Caco-2 (cell line): ENCODE measurements at regions not wholly inside any gene's neighbourhood (a gene's known extent, or its start where the extent isn't known, plus 50 kb on each side); places are given as distances from the start of the nearest gene placed in this dataset.
"Not testable (repeated sequence)": the region's sequence is repeated elsewhere in the genome, so short reads cannot be mapped to it uniquely, and the experiment has no call there.

Experiments
- BruUV-seq: library from RNA; stranded (reverse); fragments of 400-500 nt; replicated peaks from 2 replicates; lab custom pipeline; 2021; lab: Mats Ljungman, UMichigan
- CTCF ChIA-PET: fragments of 300-600 bp; sonication (Branson Sonifier 250); formaldehyde crosslinking; loops from one replicate; lab custom pipeline; 2022; ENCODE audit warnings: antibody characterized with exemption; lab: Charles Lee
- POLR2A ChIA-PET: fragments of 300-600 bp; sonication (Branson Sonifier 250); formaldehyde crosslinking; loops from one replicate; lab custom pipeline; 2022; ENCODE audit warnings: antibody characterized with exemption; lab: Charles Lee
- DNase-seq, 2 experiments: peaks; one replicate each; pipeline versions ENCODE4 v3.0.0 to v3.0.0-alpha.2; 2020 to 2022
- H3K27me3 ChIP-seq: replicated peaks from 2 replicates; pipeline ENCODE4 v1.6.0; 2011; ENCODE audit warnings: low read length; ENCODE audit not compliant: control insufficient read depth, insufficient read depth
- H3K36me3 ChIP-seq: 2 replicates; pipeline ENCODE4 v1.5.1; 2011; ENCODE audit warnings: low read length; ENCODE audit not compliant: control insufficient read depth, insufficient read depth
- H3K4me1 ChIP-seq: fragments of 250-450 bp; sonication (Bioruptor Pico); 2 replicates; pipeline ENCODE4 v1.5.1; 2020; ENCODE audit warnings: mild to moderate bottlenecking
- H3K4me3 ChIP-seq: 2 replicates; pipeline ENCODE4 v1.5.1; 2011; ENCODE audit warnings: low read depth, mild to moderate bottlenecking, control low read depth, low read length
- H3K9me3 ChIP-seq: fragments of 250-450 bp; sonication (Bioruptor Pico); 2 replicates; pipeline ENCODE4 v1.5.1; 2020; ENCODE audit warnings: mild to moderate bottlenecking, moderate library complexity
- H3K27ac Mint-ChIP-seq: one replicate; pipeline ENCODE4 v1.8.0; 2022; ENCODE audit warnings: mixed read lengths; ENCODE audit not compliant: unreplicated experiment
- H3K27me3 Mint-ChIP-seq: one replicate; pipeline ENCODE4 v1.8.0; 2022; ENCODE audit warnings: mixed read lengths; ENCODE audit not compliant: insufficient read depth, unreplicated experiment
- H3K36me3 Mint-ChIP-seq: one replicate; pipeline ENCODE4 v1.8.0; 2022; ENCODE audit warnings: mild to moderate bottlenecking, mixed read lengths; ENCODE audit not compliant: insufficient read depth, unreplicated experiment
- H3K4me1 Mint-ChIP-seq: one replicate; pipeline ENCODE4 v1.8.0; 2022; ENCODE audit warnings: low read depth, mixed read lengths; ENCODE audit not compliant: unreplicated experiment
- H3K4me3 Mint-ChIP-seq: one replicate; pipeline ENCODE4 v1.8.0; 2022; ENCODE audit warnings: mild to moderate bottlenecking, moderate library complexity, mixed read lengths; ENCODE audit not compliant: unreplicated experiment
- H3K9me3 Mint-ChIP-seq: one replicate; pipeline ENCODE4 v1.8.0; 2022; ENCODE audit warnings: mixed read lengths; ENCODE audit not compliant: unreplicated experiment
- intact Hi-C: fragments of 100-400 bp; cut with micrococcal nuclease; formaldehyde crosslinking; loops from one replicate; pipeline ENCODE4 v1.10.0; 2022; ENCODE audit not compliant: unreplicated experiment
- TF ChIP-seq, protein P1 (sequence below), 2 experiments: fragments of 200-600 bp in 1 of 2; IDR thresholded peaks; 1 replicate in 1 of 2; 2 replicates in 1 of 2; pipeline versions ENCODE4 v1.5.1 to v1.8.0; 2011 to 2022; ENCODE audit warnings: antibody characterized with exemption in 1 of 2, control low read depth in 1 of 2, inconsistent platforms in 1 of 2, low read depth in 1 of 2, low read length in 1 of 2, mild to moderate bottlenecking in 1 of 2, moderate library complexity in 1 of 2; ENCODE audit not compliant: insufficient read depth in 1 of 2, severe bottlenecking in 1 of 2, unreplicated experiment in 1 of 2

DNA sequence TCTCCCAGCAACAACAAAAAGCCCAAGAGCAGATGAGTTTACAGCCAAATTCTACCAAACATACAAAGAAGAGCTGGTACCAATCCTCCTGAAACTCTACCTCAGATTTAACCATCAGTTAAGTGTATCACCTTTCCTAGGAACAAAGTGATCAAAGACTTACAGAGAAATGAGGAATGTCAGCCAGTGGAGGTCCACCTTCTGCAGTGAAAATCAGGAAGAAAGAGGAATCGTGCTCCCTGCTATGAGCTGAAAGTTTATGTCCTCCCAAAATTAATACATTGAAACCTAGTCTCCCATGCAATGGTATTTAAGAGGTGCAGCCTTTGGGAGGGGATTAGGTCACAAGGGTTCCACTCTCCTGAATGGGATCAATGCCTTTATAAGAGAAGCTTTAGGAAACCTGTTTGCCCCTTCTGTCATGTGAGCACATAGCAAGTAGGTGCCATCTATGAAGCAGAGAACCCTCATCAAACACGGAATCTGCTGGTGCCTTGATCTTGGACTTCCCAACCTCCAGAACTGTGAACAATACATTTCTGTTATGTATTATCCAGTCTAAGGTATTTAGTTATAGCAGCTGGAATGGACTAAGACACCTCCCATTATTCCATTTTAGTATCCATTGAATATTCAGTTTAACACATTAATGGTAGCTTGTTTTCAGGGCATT is 139.0 kb upstream of the FZD8 start:
- intact Hi-C loops, result loop anchor here (1.0 to 2.0 kb wide), 5 partner anchors 10 to 998 kb away; no protein-coding TSS in a partner anchor
- CTCF ChIA-PET, result interaction anchor here (0.7 to 2.4 kb wide), 4 partner anchors 10 to 117 kb away, joined by 3 to 15 read pairs (median 3); no protein-coding TSS in a partner anchor
- no peak overlapping the region for H3K4me3 Mint-ChIP-seq
- no peak overlapping the region for H3K27ac Mint-ChIP-seq
- H3K9me3 ChIP-seq, result no peaks in the 10 kb centered on the region
- H3K4me1 ChIP-seq, result no peaks in the 10 kb centered on the region
- no peak for DNase-seq
- no peak overlapping the region for H3K4me3 ChIP-seq
- POLR2A ChIA-PET, result no interaction called here
- no peaks in the 10 kb centered on the region for H3K36me3 ChIP-seq
- BruUV-seq, result no TSS peak
- H3K4me1 Mint-ChIP-seq, result no peaks in the 10 kb centered on the region
- H3K27me3 Mint-ChIP-seq, result no peaks in the 10 kb centered on the region
- H3K36me3 Mint-ChIP-seq, result no peaks in the 10 kb centered on the region
- TF ChIP-seq, protein P1, sequence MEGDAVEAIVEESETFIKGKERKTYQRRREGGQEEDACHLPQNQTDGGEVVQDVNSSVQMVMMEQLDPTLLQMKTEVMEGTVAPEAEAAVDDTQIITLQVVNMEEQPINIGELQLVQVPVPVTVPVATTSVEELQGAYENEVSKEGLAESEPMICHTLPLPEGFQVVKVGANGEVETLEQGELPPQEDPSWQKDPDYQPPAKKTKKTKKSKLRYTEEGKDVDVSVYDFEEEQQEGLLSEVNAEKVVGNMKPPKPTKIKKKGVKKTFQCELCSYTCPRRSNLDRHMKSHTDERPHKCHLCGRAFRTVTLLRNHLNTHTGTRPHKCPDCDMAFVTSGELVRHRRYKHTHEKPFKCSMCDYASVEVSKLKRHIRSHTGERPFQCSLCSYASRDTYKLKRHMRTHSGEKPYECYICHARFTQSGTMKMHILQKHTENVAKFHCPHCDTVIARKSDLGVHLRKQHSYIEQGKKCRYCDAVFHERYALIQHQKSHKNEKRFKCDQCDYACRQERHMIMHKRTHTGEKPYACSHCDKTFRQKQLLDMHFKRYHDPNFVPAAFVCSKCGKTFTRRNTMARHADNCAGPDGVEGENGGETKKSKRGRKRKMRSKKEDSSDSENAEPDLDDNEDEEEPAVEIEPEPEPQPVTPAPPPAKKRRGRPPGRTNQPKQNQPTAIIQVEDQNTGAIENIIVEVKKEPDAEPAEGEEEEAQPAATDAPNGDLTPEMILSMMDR (IDR thresholded peaks at IDR 0.05; ENCODE audit: insufficient read depth in 1 of 2, low read depth in 1 of 2, low read length in 1 of 2, severe bottlenecking in 1 of 2, unreplicated experiment in 1 of 2), result no peak
- no peaks in the 10 kb centered on the region for H3K27me3 ChIP-seq
- peaks cover 8% of the 10 kb centered on the region for H3K9me3 Mint-ChIP-seq

DNA sequence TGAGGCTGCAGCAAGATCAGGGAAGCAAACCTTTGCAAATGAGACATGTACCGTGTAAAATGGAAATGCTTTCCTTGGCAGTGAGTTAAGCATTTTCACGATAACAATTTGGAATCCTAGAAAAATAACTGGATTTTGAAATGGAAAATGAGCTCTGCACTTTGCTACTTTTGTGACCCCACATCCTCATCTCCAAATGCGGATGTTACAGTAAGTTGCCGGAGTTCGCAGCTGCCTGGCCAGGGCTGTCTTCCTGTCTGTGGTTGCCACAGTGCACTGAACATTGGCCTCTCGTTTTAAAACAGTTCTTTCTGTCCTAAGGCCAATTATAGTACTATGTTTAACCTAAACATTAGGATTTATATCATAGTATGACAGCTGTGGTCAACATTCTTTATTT is 136.2 kb upstream of the FZD8 start:
- no peak overlapping the region for H3K4me3 Mint-ChIP-seq
- CTCF ChIA-PET, result interaction anchor here (0.5 kb wide), 1 partner anchor 32 kb away, joined by 3 read pairs; no protein-coding TSS in a partner anchor
- TF ChIP-seq, protein P1 (IDR thresholded peaks at IDR 0.05; ENCODE audit: insufficient read depth in 1 of 2, low read depth in 1 of 2, low read length in 1 of 2, severe bottlenecking in 1 of 2, unreplicated experiment in 1 of 2), result no peak
- no peaks in the 10 kb centered on the region for H3K36me3 ChIP-seq
- 0 out of 2 replicates have a peak, but pooled peaks cover 1% of the 10 kb centered on the region for H3K9me3 ChIP-seq
- intact Hi-C loops, result no loop called here
- H3K4me1 ChIP-seq, result 0 out of 2 replicates have a peak, but pooled peaks cover 2% of the 10 kb centered on the region
- POLR2A ChIA-PET, result interaction anchor here (0.6 kb wide), 1 partner anchor 968 kb away, joined by 11 read pairs; no protein-coding TSS in a partner anchor
- no peak for DNase-seq
- no peaks in the 10 kb centered on the region for H3K27me3 ChIP-seq
- H3K9me3 Mint-ChIP-seq, result no peaks in the 10 kb centered on the region
- H3K4me3 ChIP-seq, result no peak overlapping the region
- H3K36me3 Mint-ChIP-seq, result no peaks in the 10 kb centered on the region
- H3K27ac Mint-ChIP-seq, result no peak overlapping the region
- BruUV-seq, result no TSS peak
- H3K27me3 Mint-ChIP-seq, result no peaks in the 10 kb centered on the region
- H3K4me1 Mint-ChIP-seq, result no peaks in the 10 kb centered on the region

DNA sequence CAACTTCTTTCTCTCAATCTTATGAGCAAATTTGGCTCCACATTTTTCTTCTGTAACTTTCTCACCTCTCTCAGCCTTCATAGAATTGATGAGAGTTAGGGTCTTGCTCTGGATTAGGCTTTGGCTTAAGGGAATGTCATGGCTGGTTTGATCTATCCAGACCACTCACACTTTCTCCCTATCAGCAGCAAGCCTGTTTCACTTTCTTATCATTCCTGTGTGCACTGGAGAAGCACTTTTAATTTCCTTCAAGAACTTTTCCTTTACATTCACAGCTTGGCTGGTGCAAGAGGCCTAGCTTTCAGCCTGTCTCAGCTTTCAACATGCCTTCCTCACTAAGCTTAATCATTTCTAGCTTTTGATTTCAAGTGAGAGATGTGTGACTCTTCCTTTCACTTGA is 134.5 kb upstream of the FZD8 start:
- H3K27ac Mint-ChIP-seq, CTCF ChIA-PET, DNase-seq, H3K4me1 Mint-ChIP-seq, BruUV-seq, H3K9me3 Mint-ChIP-seq, H3K9me3 ChIP-seq, H3K27me3 Mint-ChIP-seq, H3K27me3 ChIP-seq, POLR2A ChIA-PET, H3K4me3 Mint-ChIP-seq, H3K36me3 ChIP-seq, intact Hi-C loops, H3K36me3 Mint-ChIP-seq, H3K4me3 ChIP-seq: not testable (repeated sequence)
- H3K4me1 ChIP-seq, result peaks cover 13% of the 10 kb centered on the region
